Breast epithelium (tissue), 4 donors: ENCODE measurements at regions not wholly inside any gene's neighbourhood (a gene's known extent, or its start where the extent isn't known, plus 50 kb on each side); places are given as distances from the start of the nearest gene placed in this dataset.

Experiments
- DNase-seq, 2 donors: peaks; one replicate each; pipeline ENCODE4 v3.0.0-alpha.2; 2019; ENCODE audit warnings: low spot score in 2 of 2
- H3K27ac ChIP-seq, 2 donors: fragments of 200-600 bp; sonication (generic) in 1 of 2; one replicate each; pipeline ENCODE4 v1.5.1; 2016 to 2019; ENCODE audit warnings: mild to moderate bottlenecking in 1 of 2
- H3K27me3 ChIP-seq, 2 donors: fragments of 200-600 bp; sonication (generic) in 1 of 2; one replicate each; pipeline versions ENCODE4 v1.5.1 to v1.6.0; 2017 to 2019; ENCODE audit warnings: control low read depth in 1 of 2, mild to moderate bottlenecking in 1 of 2
- H3K36me3 ChIP-seq: fragments of 200-600 bp; one replicate; pipeline ENCODE4 v1.5.1; 2019
- H3K4me1 ChIP-seq, 2 donors: fragments of 200-600 bp; sonication (generic); one replicate each; pipeline ENCODE4 v1.5.1; 2016 to 2019; ENCODE audit warnings: control low read depth in 1 of 2
- H3K4me3 ChIP-seq, 3 donors: fragments of 200-600 bp; sonication (generic); 1 replicate in 2 of 3; 2 replicates in 1 of 3; pipeline ENCODE4 v1.5.1; 2016 to 2019; ENCODE audit warnings: mild to moderate bottlenecking in 3 of 3, moderate library complexity in 2 of 3
- H3K9me3 ChIP-seq, 2 donors: fragments of 200-600 bp; sonication (generic) in 1 of 2; one replicate each; pipeline ENCODE4 v1.5.1; 2016 to 2019; ENCODE audit warnings: control low read depth in 1 of 2
- CTCF ChIP-seq, 3 donors: fragments of 450-650 bp; IDR thresholded peaks; one replicate each; pipeline ENCODE4 v1.5.1; 2016 to 2017; ENCODE audit warnings: antibody characterized with exemption in 3 of 3, mild to moderate bottlenecking in 3 of 3, moderate library complexity in 3 of 3
- POLR2A ChIP-seq: fragments of 450-650 bp; IDR thresholded peaks from one replicate; pipeline ENCODE4 v1.6.1; 2016; ENCODE audit warnings: antibody characterized with exemption, mild to moderate bottlenecking, moderate library complexity
- POLR2AphosphoS5 ChIP-seq, 3 donors: sonication (generic); formaldehyde crosslinking; IDR thresholded peaks; one replicate each; pipeline ENCODE4 v1.6.1; 2017; ENCODE audit warnings: antibody characterized with exemption in 3 of 3
- intact Hi-C: fragments of 100-400 bp; cut with DNase I; formaldehyde crosslinking; loops from one replicate; pipeline ENCODE4 v1.15.1; 2023; ENCODE audit warnings: low total_unique reads

GRCh38 chr6:44563397-44563796, 175.9 kb downstream of the CDC5L start:
- intact Hi-C loops: no loop called here
- no peaks in the 10 kb centered on the region for H3K9me3 ChIP-seq
- no peak overlapping the region for H3K4me3 ChIP-seq
- H3K27ac ChIP-seq: peak overlapping the region; percentile 48 to 50
- no peak for TF ChIP-seq POLR2A
- DNase-seq: no peak
- H3K27me3 ChIP-seq: no peaks in the 10 kb centered on the region
- no peaks in the 10 kb centered on the region for H3K36me3 ChIP-seq
- H3K4me1 ChIP-seq: peaks cover 3 to 9% of the 10 kb centered on the region in 2 donors

- no peaks in the 10 kb centered on the region for H3K36me3 ChIP-seq
- DNase-seq: no peak
- peaks cover 0 to 7% of the 10 kb centered on the region in 2 donors for H3K4me1 ChIP-seq
- H3K27me3 ChIP-seq: no peaks in the 10 kb centered on the region
- TF ChIP-seq POLR2AphosphoS5 (IDR thresholded peaks at IDR 0.05) (no peak), CTCF (IDR thresholded peaks at IDR 0.05) (no peak), POLR2A (no peak)
- no peaks in the 10 kb centered on the region for H3K9me3 ChIP-seq
- H3K27ac ChIP-seq: no peak overlapping the region
- intact Hi-C loops: loop anchor here (2.0 kb wide), 1 partner anchor 44 kb away; no protein-coding TSS in a partner anchor
- no peak overlapping the region for H3K4me3 ChIP-seq
Measured at GRCh38 chr6:44564906-44565524, 177.5 kb downstream of the CDC5L start.

- Histone ChIP-seq H3K4me3 (no peak overlapping the region), H3K27ac (no peak overlapping the region), H3K27me3 (no peaks in the 10 kb centered on the region), H3K36me3 (no peaks in the 10 kb centered on the region), H3K9me3 (no peaks in the 10 kb centered on the region), H3K4me1 (peaks cover 0 to 3% of the 10 kb centered on the region in 2 donors)
- intact Hi-C loops: no loop called here
- DNase-seq: no peak
- no peak for TF ChIP-seq CTCF (IDR thresholded peaks at IDR 0.05)
- no peak for TF ChIP-seq POLR2A
- no peak for TF ChIP-seq POLR2AphosphoS5 (IDR thresholded peaks at IDR 0.05)
Measured at GRCh38 chr6:44567406-44567805, 179.9 kb downstream of the CDC5L start.

- no peaks in the 10 kb centered on the region for H3K36me3 ChIP-seq
- intact Hi-C loops: no loop called here
- peak overlapping the region in 1 of 2 donors; percentile 69 for H3K27ac ChIP-seq
- no peaks in the 10 kb centered on the region for H3K27me3 ChIP-seq
- no peaks in the 10 kb centered on the region for H3K9me3 ChIP-seq
- TF ChIP-seq CTCF (IDR thresholded peaks at IDR 0.05) (no peak), POLR2A (no peak), POLR2AphosphoS5 (IDR thresholded peaks at IDR 0.05) (no peak)
- no peak overlapping the region for H3K4me3 ChIP-seq
- peaks cover 0 to 3% of the 10 kb centered on the region in 2 donors for H3K4me1 ChIP-seq
- DNase-seq: no peak
Measured at GRCh38 chr6:44569131-44569530, 181.6 kb downstream of the CDC5L start.

GRCh38 chr6:44569931-44570385, 182.5 kb downstream of the CDC5L start:
- peak in 1 of 2 donors; percentile 32 for DNase-seq
- no peak for TF ChIP-seq POLR2A
- TF ChIP-seq CTCF (IDR thresholded peaks at IDR 0.05): no peak
- no peak for TF ChIP-seq POLR2AphosphoS5 (IDR thresholded peaks at IDR 0.05)
- H3K27me3 ChIP-seq: no peaks in the 10 kb centered on the region
- no peaks in the 10 kb centered on the region for H3K36me3 ChIP-seq
- no peaks in the 10 kb centered on the region for H3K9me3 ChIP-seq
- peaks cover 0 to 3% of the 10 kb centered on the region in 2 donors for H3K4me1 ChIP-seq
- H3K27ac ChIP-seq: peak overlapping the region; percentile 66 to 69
- peak overlapping the region in 1 of 3 donors; percentile 43 for H3K4me3 ChIP-seq
- intact Hi-C loops: no loop called here
